Fibroblast of skin of left biceps (primary cell): ENCODE measurements at regions not wholly inside any gene's neighbourhood (a gene's known extent, or its start where the extent isn't known, plus 50 kb on each side); places are given as distances from the start of the nearest gene placed in this dataset.
A peak's percentile ranks its signal among the peaks of the same experiment; 100 is the strongest.
"Not testable (repeated sequence)": the region's sequence is repeated elsewhere in the genome, so short reads cannot be mapped to it uniquely, and the experiment has no call there.

Source experiments
- DNase-seq, 2 experiments: peaks; one replicate each; pipeline ENCODE4 v3.0.0-alpha.2; 2013; ENCODE audit warnings: low read depth in 2 of 2

DNA sequence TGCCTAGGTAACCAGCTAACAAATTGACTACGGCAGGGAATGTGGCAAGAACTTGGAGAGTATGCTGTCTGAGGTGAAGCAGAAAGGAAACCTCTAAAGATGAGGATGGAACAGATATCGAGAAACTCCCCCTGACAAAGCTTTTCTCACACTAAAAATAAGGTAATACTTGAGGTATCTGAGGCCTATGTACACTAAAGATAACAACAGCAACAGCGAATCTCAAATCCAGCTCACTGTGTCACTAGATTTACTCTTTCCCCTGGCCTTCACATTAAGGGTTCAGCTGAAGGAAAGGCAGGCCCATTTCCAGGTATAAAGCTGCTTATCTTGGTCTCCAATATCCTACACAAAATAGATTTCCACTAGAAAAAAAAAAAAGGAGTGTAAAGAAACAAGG is 518.0 kb downstream of the KCNT2 start:
- DNase-seq: no peak

DNA sequence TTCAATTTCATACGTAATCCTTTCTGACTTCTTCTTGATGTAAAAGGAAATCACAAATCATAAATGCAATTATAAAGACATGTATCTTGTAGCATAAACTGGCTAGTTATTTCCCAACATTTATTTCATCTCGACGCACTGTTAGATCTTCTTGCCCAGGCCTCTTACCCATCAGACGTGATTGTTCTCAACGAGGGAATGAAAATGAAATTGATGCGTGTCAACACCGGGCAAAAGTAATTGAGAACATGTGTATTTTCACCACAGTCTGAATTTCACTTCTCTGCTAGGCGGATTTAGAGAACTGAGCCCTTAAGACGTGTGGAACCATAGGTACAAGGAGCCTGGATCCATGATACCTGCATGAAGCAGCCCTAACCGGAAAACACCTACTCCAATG is 519.7 kb downstream of the KCNT2 start:
- peak; percentile 24 to 25 for DNase-seq

DNA sequence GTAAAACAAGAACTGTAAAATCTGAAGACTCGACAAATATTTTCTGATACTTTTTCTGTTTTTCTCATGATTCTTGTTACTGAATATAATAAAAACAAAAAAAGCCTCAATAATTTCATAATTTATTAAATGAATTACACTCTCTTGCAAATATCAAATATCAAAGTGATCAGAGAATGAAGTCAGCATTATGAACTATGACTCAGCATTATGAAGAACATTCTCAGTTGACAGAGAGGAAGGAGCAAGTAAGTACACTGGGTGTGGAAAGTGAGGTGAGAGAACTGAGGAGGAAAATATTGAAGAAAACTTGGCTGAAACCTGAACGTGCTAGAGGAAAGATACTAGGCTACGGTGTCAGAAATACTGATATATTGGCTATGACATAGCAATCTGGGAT is 529.5 kb downstream of the KCNT2 start:
- no peak for DNase-seq

DNA sequence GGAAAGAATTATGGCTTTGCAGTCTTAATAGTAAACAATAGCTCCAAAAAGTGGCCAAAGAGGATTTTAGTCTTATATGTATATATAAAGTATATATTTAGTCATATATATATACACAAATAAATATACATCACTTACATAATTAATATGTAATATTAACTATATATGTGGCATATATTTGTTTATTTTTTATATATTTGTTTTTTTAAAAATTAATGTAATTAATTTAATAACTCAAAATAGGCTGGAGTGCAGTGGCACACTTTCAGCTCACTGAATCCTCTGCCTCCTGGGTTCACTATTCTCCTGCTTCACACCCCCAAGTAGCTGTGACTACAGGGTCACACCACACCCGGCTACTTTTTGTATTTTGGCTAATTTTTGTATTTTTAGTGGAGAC is 532.6 kb downstream of the KCNT2 start:
- no peak for DNase-seq

DNA sequence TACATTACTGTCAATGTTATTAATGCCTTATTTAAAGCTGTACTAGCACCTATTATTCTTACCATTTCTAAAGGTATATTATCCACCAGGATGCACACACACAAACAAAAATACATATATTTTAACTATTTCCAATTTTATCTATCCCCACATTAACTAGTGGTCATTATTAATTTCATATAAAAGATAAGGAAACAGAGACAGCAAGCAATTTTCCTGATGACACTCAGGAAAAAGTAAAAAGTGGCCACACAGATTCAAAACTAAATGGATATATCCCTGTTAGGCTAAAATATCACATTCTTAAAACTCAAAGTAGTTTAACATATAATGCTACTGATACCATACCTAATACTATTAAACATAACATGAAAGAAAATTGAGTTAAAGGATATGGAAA is 534.1 kb downstream of the KCNT2 start:
- DNase-seq: no peak

- DNase-seq: no peak
Observed at GRCh38 chr1:196071447-196071846, 536.8 kb downstream of the KCNT2 start.

DNA sequence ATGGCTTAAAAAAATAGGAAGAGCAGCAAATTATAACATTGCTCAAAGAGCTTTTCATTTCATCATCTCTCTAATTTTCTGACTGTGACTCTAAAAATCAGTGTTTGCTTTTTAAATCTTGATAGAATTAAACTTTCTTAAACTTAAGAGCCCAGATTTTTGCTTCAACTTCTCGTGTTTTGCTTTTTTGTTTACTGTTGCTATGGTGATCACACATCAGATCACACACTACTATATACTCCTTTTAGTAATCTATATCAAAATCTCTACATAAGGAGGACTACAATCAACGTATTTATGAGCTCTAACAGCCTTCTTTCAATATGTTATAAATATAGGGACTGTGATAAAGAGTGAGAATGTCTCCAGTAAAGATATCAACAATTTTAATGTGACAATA is 537.3 kb downstream of the KCNT2 start:
- no peak for DNase-seq

DNA sequence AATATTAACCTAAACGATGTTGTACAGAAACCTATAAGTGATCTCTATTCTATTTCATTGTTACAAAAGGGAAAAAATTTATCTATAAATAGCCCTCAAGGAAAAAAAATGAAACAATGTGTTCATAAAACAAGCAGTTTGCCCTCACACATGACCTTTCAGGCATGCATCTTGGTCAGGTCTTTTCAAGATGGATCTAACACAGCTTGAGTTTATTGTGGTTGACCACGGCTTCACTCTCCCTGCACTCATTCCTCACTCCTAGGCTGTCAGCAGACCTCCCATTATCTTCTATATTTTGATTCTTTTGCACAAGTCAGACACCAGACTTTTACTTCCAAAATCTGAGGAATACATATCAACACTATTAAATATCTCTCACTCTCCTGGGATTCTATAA is 544.3 kb downstream of the KCNT2 start:
- peak; percentile 21 to 33 for DNase-seq

GRCh38 chr1:196063294-196063693 is 544.9 kb downstream of the KCNT2 start:
- peak; percentile 34 to 49 for DNase-seq

DNA sequence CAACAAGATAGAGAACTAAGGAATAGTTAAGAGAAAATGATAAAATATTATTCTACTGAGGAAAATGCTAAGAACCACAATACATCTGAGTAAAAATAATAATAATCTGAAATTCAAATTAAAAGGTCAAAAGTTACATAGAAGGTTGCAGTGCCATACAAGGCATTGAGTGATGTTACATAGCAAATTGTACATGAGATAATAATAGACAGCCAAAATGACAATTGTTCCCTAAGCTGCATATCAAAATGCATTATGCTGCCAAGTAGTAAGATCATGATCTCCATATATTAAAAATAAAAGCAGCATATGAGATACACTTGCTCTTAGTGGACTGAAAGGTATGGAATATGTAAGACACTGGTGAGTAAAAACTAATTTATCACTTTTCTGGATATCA is 547.7 kb downstream of the KCNT2 start:
- DNase-seq: no peak

DNA sequence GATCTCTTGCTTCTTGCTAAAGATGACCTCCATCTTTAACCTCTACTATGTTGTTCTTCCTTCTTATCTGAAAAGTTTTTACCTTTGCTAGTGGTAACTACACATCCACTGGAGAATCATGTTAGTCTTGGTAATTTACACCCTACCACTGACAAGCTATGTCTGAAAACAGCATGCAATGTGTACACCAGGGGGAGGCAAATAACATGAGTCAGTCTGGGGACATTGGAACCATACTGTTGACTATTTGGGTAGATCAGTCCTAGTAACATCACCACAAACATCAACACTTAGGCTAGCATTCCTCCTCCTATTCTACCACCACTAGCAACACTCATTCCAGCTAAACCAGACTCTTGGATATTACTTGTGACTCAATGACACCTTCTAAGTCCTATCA is 549.0 kb downstream of the KCNT2 start:
- DNase-seq: no peak

GRCh38 chr1:196056966-196057365 is 551.3 kb downstream of the KCNT2 start:
- DNase-seq: no peak

DNA sequence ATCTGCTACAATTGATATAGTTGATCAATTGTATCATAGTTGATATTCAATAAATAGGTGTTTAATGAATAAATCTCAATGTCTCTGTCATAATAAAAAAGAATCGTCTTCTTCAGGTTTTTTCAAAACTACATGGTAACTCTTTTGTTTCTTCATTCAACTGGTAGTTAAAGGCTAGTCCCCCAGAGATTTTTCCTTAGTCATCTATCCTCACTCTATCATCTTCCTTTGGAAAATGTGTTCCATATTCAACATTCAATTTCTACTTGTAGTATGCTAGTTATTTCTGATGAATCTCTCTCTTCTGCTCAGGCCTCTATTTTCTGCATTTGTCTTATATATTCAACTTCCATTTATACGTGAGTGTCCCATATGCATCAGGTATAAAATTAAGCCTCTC is 558.8 kb downstream of the KCNT2 start:
- no peak for DNase-seq

- DNase-seq: no peak
Observed at GRCh38 chr1:196043268-196043667, 565.0 kb downstream of the KCNT2 start.

GRCh38 chr1:196034080-196034706 is 574.0 kb downstream of the KCNT2 start:
- no peak for DNase-seq

DNA sequence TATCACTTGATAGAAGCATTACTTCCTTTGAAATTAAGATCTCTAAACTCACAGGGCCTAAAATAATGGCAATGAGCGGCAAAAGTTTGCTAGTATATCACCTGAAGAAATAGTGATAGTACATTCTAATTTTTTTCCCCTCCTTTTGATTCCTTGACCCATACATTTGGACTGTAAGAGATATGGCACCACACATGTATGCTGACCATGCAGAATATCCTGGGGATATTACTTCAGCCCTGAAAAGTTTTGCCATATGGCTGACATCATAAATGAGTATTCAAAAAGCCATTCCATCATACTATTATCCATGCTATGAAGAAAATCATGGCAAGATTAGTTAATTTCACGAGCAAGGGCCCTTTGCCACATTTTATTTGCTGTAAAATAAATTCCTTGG is 576.9 kb downstream of the KCNT2 start:
- not testable (repeated sequence) for DNase-seq

- DNase-seq: no peak
Observed at GRCh38 chr1:196030455-196030854, 577.8 kb downstream of the KCNT2 start.

GRCh38 chr1:196029410-196029809 is 578.8 kb downstream of the KCNT2 start:
- no peak for DNase-seq

DNA sequence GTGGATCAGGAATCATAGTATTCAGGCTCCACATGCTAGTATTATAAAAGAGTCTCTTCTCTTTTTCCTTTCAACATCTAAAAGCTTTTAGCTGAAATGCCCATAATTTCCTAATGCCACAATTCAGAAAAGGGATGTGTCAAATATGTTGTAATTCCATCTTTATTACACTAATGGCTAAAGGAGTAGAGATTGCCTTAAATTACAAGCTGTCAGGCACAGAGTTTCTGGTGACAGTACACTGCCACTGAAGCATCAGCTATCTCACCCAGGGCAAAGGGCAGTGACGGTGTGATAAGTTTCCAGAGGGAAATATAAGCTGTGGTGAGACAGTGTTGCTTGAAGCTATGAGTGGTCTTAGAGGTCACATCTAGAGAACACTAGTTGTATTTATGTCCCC is 581.1 kb downstream of the KCNT2 start:
- DNase-seq: no peak

GRCh38 chr1:196021174-196021573 is 587.1 kb downstream of the KCNT2 start:
- not testable (repeated sequence) for DNase-seq

GRCh38 chr1:196009362-196009761 is 598.9 kb downstream of the KCNT2 start:
- DNase-seq: no peak

DNA sequence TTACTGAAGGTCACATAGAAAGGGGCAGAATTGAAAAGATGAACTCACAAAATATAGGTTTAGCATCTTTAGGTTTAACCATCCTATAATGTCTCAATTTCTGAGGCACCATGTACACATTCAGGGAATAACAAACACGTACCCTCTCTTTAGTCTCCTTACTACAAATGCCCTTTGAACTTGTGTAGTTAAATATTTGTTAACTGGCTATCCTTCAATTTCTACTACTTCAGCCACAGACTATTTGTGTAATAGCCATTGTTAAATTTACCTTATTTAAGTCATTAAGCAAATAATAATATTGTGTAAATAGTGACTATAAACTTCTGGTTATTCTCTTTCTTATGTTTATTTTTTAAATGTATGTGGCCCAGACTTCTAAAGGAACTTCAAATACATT is 600.5 kb downstream of the KCNT2 start:
- no peak for DNase-seq

GRCh38 chr1:196005426-196005825 is 602.8 kb downstream of the KCNT2 start:
- no peak for DNase-seq

DNA sequence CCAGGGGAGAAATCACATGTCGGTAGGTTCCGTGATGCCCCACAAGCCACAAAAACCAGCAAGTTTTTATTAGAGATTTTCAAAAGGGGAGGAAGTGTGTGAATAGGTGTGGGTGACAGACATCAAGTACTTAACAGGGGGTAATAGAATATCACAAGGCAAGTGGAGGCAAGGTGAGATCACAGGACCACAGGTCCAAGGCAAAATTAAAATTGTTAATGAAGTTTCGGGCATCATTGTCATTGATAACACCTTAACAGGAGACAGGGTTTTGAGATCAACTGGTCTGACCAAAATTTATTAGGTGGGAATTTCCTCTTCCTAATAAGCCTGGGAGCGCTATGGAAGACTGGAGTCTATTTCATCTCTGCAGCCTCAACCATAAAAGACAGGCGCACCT is 603.9 kb downstream of the KCNT2 start:
- DNase-seq: not testable (repeated sequence)
